Naive thymus-derived CD8-positive, alpha-beta T cell (primary cell): ENCODE measurements at regions not wholly inside any gene's neighbourhood (a gene's known extent, or its start where the extent isn't known, plus 50 kb on each side); places are given as distances from the start of the nearest gene placed in this dataset.
"Not testable (repeated sequence)": the region's sequence is repeated elsewhere in the genome, so short reads cannot be mapped to it uniquely, and the experiment has no call there.

Experiments
- ATAC-seq, 2 donors: fragments of 150-1000 bp; cut with Tn5 transposase in 1 of 2; sonication (Bioruptor Pico), chemical (Tn5 transposase) in 1 of 2; 1 replicate in 1 of 2; 2 replicates in 1 of 2; pipeline ENCODE4 v1.10.0; 2021; ENCODE audit warnings: mild to moderate bottlenecking in 2 of 2, moderate library complexity in 2 of 2
- POLR2A ChIA-PET: fragments of 350-600 bp; sonication (Branson Sonifier 250); formaldehyde crosslinking; loops from one replicate; lab custom pipeline; 2021; ENCODE audit warnings: antibody characterized with exemption; lab: Charles Lee
- DNase-seq, 10 donors: peaks; one replicate each; pipeline versions ENCODE4 v3.0.0 to v3.0.0-alpha.2; 2020 to 2022
- H3K27ac Mint-ChIP-seq, 10 donors: one replicate each; pipeline ENCODE4 v1.8.0; 2020 to 2022; ENCODE audit warnings: mild to moderate bottlenecking in 10 of 10, mixed read lengths in 10 of 10, moderate library complexity in 4 of 10, inconsistent platforms in 1 of 10
- H3K27me3 Mint-ChIP-seq, 5 donors: one replicate each; pipeline ENCODE4 v1.8.0; 2021 to 2022; ENCODE audit warnings: mixed read lengths in 5 of 5
- H3K36me3 Mint-ChIP-seq, 3 donors: one replicate each; pipeline ENCODE4 v1.8.0; 2020 to 2022; ENCODE audit warnings: mixed read lengths in 3 of 3, mild to moderate bottlenecking in 2 of 3, inconsistent platforms in 1 of 3
- H3K4me1 Mint-ChIP-seq, 4 donors: one replicate each; pipeline ENCODE4 v1.8.0; 2021 to 2022; ENCODE audit warnings: mixed read lengths in 4 of 4
- H3K4me3 Mint-ChIP-seq, 10 donors: one replicate each; pipeline ENCODE4 v1.8.0; 2020 to 2022; ENCODE audit warnings: mild to moderate bottlenecking in 10 of 10, mixed read lengths in 10 of 10, moderate library complexity in 6 of 10, inconsistent platforms in 1 of 10
- H3K9me3 Mint-ChIP-seq, 9 donors: one replicate each; pipeline ENCODE4 v1.8.0; 2020 to 2022; ENCODE audit warnings: mixed read lengths in 9 of 9, mild to moderate bottlenecking in 3 of 9, inconsistent platforms in 1 of 9, moderate library complexity in 1 of 9

GRCh38 chr13:50382511-50382910 is 367.3 kb downstream of the KCNRG start:
- Mint-ChIP-seq H3K36me3 (peaks cover 2 to 19% (median 16%) of the 10 kb centered on the region in 3 donors), H3K27ac (no peak overlapping the region), H3K4me3 (no peak overlapping the region), H3K4me1 (peaks cover 1 to 16% (median 9%) of the 10 kb centered on the region in 4 donors), H3K27me3 (peaks cover 0 to 14% (median 6%) of the 10 kb centered on the region in 5 donors), H3K9me3 (peaks cover 6 to 28% (median 16%) of the 10 kb centered on the region in 9 donors)
- DNase-seq (no peak), ATAC-seq (no peak)
- POLR2A ChIA-PET: no interaction called here

GRCh38 chr13:50382951-50383350 is 367.7 kb downstream of the KCNRG start:
- Mint-ChIP-seq H3K4me1 (peaks cover 1 to 16% (median 9%) of the 10 kb centered on the region in 4 donors), H3K27ac (no peak overlapping the region), H3K4me3 (no peak overlapping the region), H3K36me3 (peaks cover 2 to 19% (median 16%) of the 10 kb centered on the region in 3 donors), H3K9me3 (peaks cover 6 to 28% (median 16%) of the 10 kb centered on the region in 9 donors), H3K27me3 (peaks cover 0 to 14% (median 6%) of the 10 kb centered on the region in 5 donors)
- DNase-seq (no peak), ATAC-seq (no peak)
- POLR2A ChIA-PET: no interaction called here

GRCh38 chr13:50384724-50385123 is 369.5 kb downstream of the KCNRG start:
- Mint-ChIP-seq H3K4me1 (peaks cover 1 to 11% (median 7%) of the 10 kb centered on the region in 4 donors), H3K4me3 (peak overlapping the region in 1 of 10 donors; percentile 0), H3K27ac (no peak overlapping the region), H3K36me3 (peaks cover 2 to 19% (median 16%) of the 10 kb centered on the region in 3 donors), H3K27me3 (peaks cover 0 to 12% (median 6%) of the 10 kb centered on the region in 5 donors), H3K9me3 (peaks cover 6 to 27% (median 15%) of the 10 kb centered on the region in 9 donors)
- POLR2A ChIA-PET: no interaction called here
- DNase-seq (no peak), ATAC-seq (no peak)

- POLR2A ChIA-PET: no interaction called here
- no peak for ATAC-seq
- no peak for DNase-seq
- peaks cover 0 to 11% (median 2%) of the 10 kb centered on the region in 5 donors for H3K27me3 Mint-ChIP-seq
- no peak overlapping the region for H3K4me3 Mint-ChIP-seq
- peaks cover 1 to 11% (median 7%) of the 10 kb centered on the region in 4 donors for H3K4me1 Mint-ChIP-seq
- H3K27ac Mint-ChIP-seq: no peak overlapping the region
- peaks cover 0 to 11% (median 4%) of the 10 kb centered on the region in 9 donors for H3K9me3 Mint-ChIP-seq
- peaks cover 0 to 4% (median 3%) of the 10 kb centered on the region in 3 donors for H3K36me3 Mint-ChIP-seq
Measured at GRCh38 chr13:50386541-50387050, 371.4 kb downstream of the KCNRG start.

GRCh38 chr13:50387051-50387581 is 371.9 kb downstream of the KCNRG start:
- Mint-ChIP-seq H3K4me3 (no peak overlapping the region), H3K36me3 (peaks cover 0 to under 1% (median 0%) of the 10 kb centered on the region in 3 donors), H3K27ac (no peak overlapping the region), H3K9me3 (peaks cover 0 to 6% (median under 1%) of the 10 kb centered on the region in 9 donors), H3K27me3 (peaks cover 0 to 16% (median 2%) of the 10 kb centered on the region in 5 donors), H3K4me1 (peaks cover 1 to 11% (median 7%) of the 10 kb centered on the region in 4 donors)
- POLR2A ChIA-PET: no interaction called here
- peak in 2 of 10 donors; percentile 9 to 12 for DNase-seq
- peak in 1 of 2 donors; percentile 56 for ATAC-seq

- POLR2A ChIA-PET: no interaction called here
- DNase-seq (no peak), ATAC-seq (no peak)
- H3K36me3 Mint-ChIP-seq: no peaks in the 10 kb centered on the region
- no peak overlapping the region for H3K4me3 Mint-ChIP-seq
- no peak overlapping the region for H3K27ac Mint-ChIP-seq
- H3K27me3 Mint-ChIP-seq: peaks cover 0 to 19% (median 0%) of the 10 kb centered on the region in 5 donors
- peaks cover 1 to 11% (median 7%) of the 10 kb centered on the region in 4 donors for H3K4me1 Mint-ChIP-seq
- H3K9me3 Mint-ChIP-seq: peaks cover 0 to under 1% (median 0%) of the 10 kb centered on the region in 9 donors
Measured at GRCh38 chr13:50388481-50388880, 373.2 kb downstream of the KCNRG start.

GRCh38 chr13:50389726-50390125 is 374.5 kb downstream of the KCNRG start:
- POLR2A ChIA-PET: no interaction called here
- Mint-ChIP-seq H3K27ac (no peak overlapping the region), H3K4me1 (peaks cover 0 to 7% (median 5%) of the 10 kb centered on the region in 4 donors), H3K4me3 (no peak overlapping the region), H3K36me3 (no peaks in the 10 kb centered on the region), H3K27me3 (peaks cover 0 to 19% (median 0%) of the 10 kb centered on the region in 5 donors), H3K9me3 (no peaks in the 10 kb centered on the region)
- ATAC-seq (no peak), DNase-seq (no peak)

- Mint-ChIP-seq H3K9me3 (no peaks in the 10 kb centered on the region), H3K4me3 (no peak overlapping the region), H3K27ac (no peak overlapping the region), H3K27me3 (peaks cover 0 to 19% (median 0%) of the 10 kb centered on the region in 5 donors), H3K4me1 (peaks cover 0 to 5% (median 0%) of the 10 kb centered on the region in 4 donors), H3K36me3 (no peaks in the 10 kb centered on the region)
- no peak for ATAC-seq
- no peak for DNase-seq
- POLR2A ChIA-PET: no interaction called here
Measured at GRCh38 chr13:50390503-50391248, 375.4 kb downstream of the KCNRG start.

GRCh38 chr13:50392977-50393376 is 377.7 kb downstream of the KCNRG start:
- Mint-ChIP-seq H3K4me1 (no peaks in the 10 kb centered on the region), H3K4me3 (no peak overlapping the region), H3K27ac (no peak overlapping the region), H3K36me3 (no peaks in the 10 kb centered on the region), H3K9me3 (no peaks in the 10 kb centered on the region), H3K27me3 (peaks cover 0 to 19% (median 0%) of the 10 kb centered on the region in 5 donors)
- POLR2A ChIA-PET: no interaction called here
- no peak for DNase-seq
- ATAC-seq: no peak

GRCh38 chr13:50393628-50394027 is 378.4 kb downstream of the KCNRG start:
- Mint-ChIP-seq H3K27me3 (peaks cover 0 to 19% (median 0%) of the 10 kb centered on the region in 5 donors), H3K4me3 (no peak overlapping the region), H3K9me3 (no peaks in the 10 kb centered on the region), H3K4me1 (no peaks in the 10 kb centered on the region), H3K27ac (no peak overlapping the region), H3K36me3 (no peaks in the 10 kb centered on the region)
- ATAC-seq (no peak), DNase-seq (no peak)
- POLR2A ChIA-PET: no interaction called here

GRCh38 chr13:50396001-50396400 is 380.8 kb downstream of the KCNRG start:
- Mint-ChIP-seq H3K27me3 (peaks cover 0 to 14% (median 2%) of the 10 kb centered on the region in 5 donors), H3K4me1 (no peaks in the 10 kb centered on the region), H3K9me3 (no peaks in the 10 kb centered on the region), H3K4me3 (no peak overlapping the region), H3K36me3 (no peaks in the 10 kb centered on the region), H3K27ac (no peak overlapping the region)
- DNase-seq (no peak), ATAC-seq (no peak)
- POLR2A ChIA-PET: no interaction called here

- H3K4me1 Mint-ChIP-seq, H3K9me3 Mint-ChIP-seq, H3K27me3 Mint-ChIP-seq, POLR2A ChIA-PET, ATAC-seq, H3K36me3 Mint-ChIP-seq, H3K27ac Mint-ChIP-seq, DNase-seq, H3K4me3 Mint-ChIP-seq: not testable (repeated sequence)
Measured at GRCh38 chr13:50396618-50397017, 381.4 kb downstream of the KCNRG start.
